Neural cell (in vitro differentiated cells): ENCODE measurements at regions not wholly inside any gene's neighbourhood (a gene's known extent, or its start where the extent isn't known, plus 50 kb on each side); places are given as distances from the start of the nearest gene placed in this dataset.

Source experiments
- H2AFZ ChIP-seq: fragments of 200-600, 300-800 bp; sonication (generic), shearing (Covaris generic); 2 replicates; pipeline ENCODE4 v1.6.0; 2014; ENCODE audit warnings: low read depth, mild to moderate bottlenecking, antibody characterized with exemption, low read length, moderate library complexity
- H3F3A ChIP-seq: fragments of 200-600 bp; shearing (Covaris generic); 2 replicates; pipeline ENCODE4 v1.6.1; 2016; ENCODE audit warnings: mild to moderate bottlenecking, moderate library complexity, mixed read lengths, antibody characterized with exemption, low read length; ENCODE audit not compliant: insufficient read depth, poor library complexity, severe bottlenecking
- H3K27ac ChIP-seq: fragments of 200-600, 300-800 bp; sonication (generic), shearing (Covaris generic); 2 replicates; pipeline ENCODE4 v1.5.1; 2014; ENCODE audit warnings: mild to moderate bottlenecking, low read length, moderate library complexity
- H3K27me3 ChIP-seq: fragments of 300-800, 200-600 bp; sonication (generic), shearing (Covaris generic); 2 replicates; pipeline ENCODE4 v1.6.0; 2014; ENCODE audit warnings: mild to moderate bottlenecking, low read depth, low read length, moderate library complexity; ENCODE audit not compliant: insufficient read depth
- H3K36me3 ChIP-seq: fragments of 300-800, 200-600 bp; sonication (generic), shearing (Covaris generic); 2 replicates; pipeline ENCODE4 v1.5.1; 2014; ENCODE audit warnings: mild to moderate bottlenecking, antibody characterized with exemption, low read length, moderate library complexity; ENCODE audit not compliant: insufficient read depth
- H3K4me2 ChIP-seq: fragments of 300-800, 200-600 bp; sonication (generic), shearing (Covaris generic); 2 replicates; pipeline ENCODE4 v1.6.0; 2014; ENCODE audit warnings: mild to moderate bottlenecking, low read length
- H3K4me3 ChIP-seq: fragments of 300-800, 200-600 bp; sonication (generic), shearing (Covaris generic); 2 replicates; pipeline ENCODE4 v1.5.1; 2014; ENCODE audit warnings: mild to moderate bottlenecking, low read length, moderate library complexity
- H3K79me2 ChIP-seq: fragments of 200-600 bp; shearing (Covaris generic); replicated peaks from 2 replicates; pipeline ENCODE4 v1.6.0; 2014; ENCODE audit warnings: mild to moderate bottlenecking, low read length, moderate library complexity; ENCODE audit not compliant: insufficient read depth
- H3K9ac ChIP-seq: fragments of 300-800, 200-600 bp; sonication (generic), shearing (Covaris generic); 2 replicates; pipeline ENCODE4 v1.6.1; 2016; ENCODE audit warnings: mild to moderate bottlenecking, low read length, mixed read lengths
- H3K9me2 ChIP-seq: fragments of 200-600 bp; shearing (Covaris generic); 2 replicates; pipeline ENCODE4 v1.6.1; 2016; ENCODE audit warnings: mild to moderate bottlenecking, low read length, mixed read lengths; ENCODE audit not compliant: insufficient read depth
- H3K9me3 ChIP-seq: fragments of 200-600, 300-800 bp; sonication (generic), shearing (Covaris generic); 2 replicates; pipeline ENCODE4 v1.6.1; 2016; ENCODE audit warnings: mild to moderate bottlenecking, mixed run types, low read length, moderate library complexity, mixed read lengths
- H4K20me1 ChIP-seq: fragments of 200-600 bp; shearing (Covaris generic); 2 replicates; pipeline ENCODE4 v1.6.1; 2016; ENCODE audit warnings: mild to moderate bottlenecking, mixed run types; ENCODE audit not compliant: insufficient read depth
- CTCF ChIP-seq: fragments of 450-650 bp; IDR thresholded peaks from 2 replicates; pipeline ENCODE4 v1.5.1; 2014; ENCODE audit warnings: antibody characterized with exemption, mild to moderate bottlenecking, moderate library complexity; ENCODE audit not compliant: poor library complexity, severe bottlenecking
- EP300 ChIP-seq: fragments of 450-650 bp; conservative IDR thresholded peaks from 2 replicates; pipeline ENCODE4 v1.6.1; 2014; ENCODE audit warnings: antibody characterized with exemption, mild to moderate bottlenecking, moderate library complexity; ENCODE audit not compliant: poor library complexity, severe bottlenecking
- EZH2 ChIP-seq: fragments of 200-600, 300-800 bp; shearing (Covaris generic), sonication (generic); IDR thresholded peaks from 2 replicates; pipeline ENCODE4 v1.6.1; 2014; ENCODE audit warnings: antibody characterized with exemption, low read length, borderline replicate concordance, mild to moderate bottlenecking; ENCODE audit not compliant: insufficient read depth, poor library complexity, severe bottlenecking
- MXI1 ChIP-seq: fragments of 450-650 bp; conservative IDR thresholded peaks from 2 replicates; pipeline ENCODE4 v1.6.1; 2014; ENCODE audit warnings: antibody characterized with exemption, mild to moderate bottlenecking; ENCODE audit not compliant: poor library complexity, severe bottlenecking
- POLR2AphosphoS5 ChIP-seq: IDR thresholded peaks from 2 replicates; pipeline ENCODE4 v1.6.1; 2012
- RAD21 ChIP-seq: fragments of 450-650 bp; conservative IDR thresholded peaks from 2 replicates; pipeline ENCODE4 v1.6.1; 2014; ENCODE audit warnings: antibody characterized with exemption, mild to moderate bottlenecking, moderate library complexity
- REST ChIP-seq: IDR thresholded peaks from 2 replicates; pipeline ENCODE4 v1.6.1; 2012; ENCODE audit warnings: borderline replicate concordance
- SMC3 ChIP-seq: fragments of 450-650 bp; conservative IDR thresholded peaks from 2 replicates; pipeline ENCODE4 v1.6.1; 2014; ENCODE audit warnings: antibody characterized with exemption, mild to moderate bottlenecking, moderate library complexity; ENCODE audit not compliant: poor library complexity
- TAF1 ChIP-seq: IDR thresholded peaks from 2 replicates; pipeline ENCODE4 v1.6.1; 2012; ENCODE audit warnings: low read depth

GRCh38 chr3:31364711-31365110 lies 168.0 kb upstream of the STT3B start:
- H3K27me3 ChIP-seq = no peaks in the 10 kb centered on the region
- H3K4me2 ChIP-seq = no peak overlapping the region
- H3K9me3 ChIP-seq = no peaks in the 10 kb centered on the region
- no peaks in the 10 kb centered on the region for H3K9me2 ChIP-seq
- no peak for TF ChIP-seq POLR2AphosphoS5
- no peak for TF ChIP-seq EZH2
- TF ChIP-seq EP300 = no peak
- no peak for TF ChIP-seq REST
- TF ChIP-seq MXI1 = no peak
- no peak for TF ChIP-seq RAD21
- TF ChIP-seq CTCF = no peak
- no peak for TF ChIP-seq TAF1
- no peak for TF ChIP-seq SMC3
- no peak overlapping the region for H2AFZ ChIP-seq
- no peak overlapping the region for H3K9ac ChIP-seq
- no peak overlapping the region for H3K4me3 ChIP-seq
- no peak overlapping the region for H3K27ac ChIP-seq
- H3K79me2 ChIP-seq = no peaks in the 10 kb centered on the region
- H4K20me1 ChIP-seq = no peaks in the 10 kb centered on the region
- H3K36me3 ChIP-seq = no peaks in the 10 kb centered on the region
- H3F3A ChIP-seq = no peaks in the 10 kb centered on the region

DNA sequence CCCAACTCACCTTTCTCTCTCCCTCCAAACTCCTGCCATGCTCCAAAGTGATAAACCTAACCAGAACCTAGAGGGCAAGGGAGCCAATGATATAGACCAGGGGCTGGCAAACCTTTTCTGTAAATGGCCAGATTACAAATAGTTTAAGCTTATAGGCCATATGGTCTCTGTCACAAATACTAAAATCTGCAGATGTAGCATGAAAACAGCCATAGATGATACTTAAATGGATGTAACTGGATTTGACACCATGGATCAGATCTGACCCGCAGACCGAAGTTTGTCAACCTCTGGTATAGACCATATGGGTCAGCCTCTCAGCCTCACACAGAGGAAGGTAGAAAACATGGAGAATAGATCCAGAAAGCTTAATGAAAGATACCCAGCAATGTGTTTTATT lies 165.2 kb upstream of the STT3B start:
- Histone ChIP-seq H3K9me2 (no peaks in the 10 kb centered on the region), H2AFZ (no peak overlapping the region), H4K20me1 (no peaks in the 10 kb centered on the region), H3K27me3 (no peaks in the 10 kb centered on the region), H3K9me3 (no peaks in the 10 kb centered on the region), H3K27ac (no peak overlapping the region), H3K4me2 (no peak overlapping the region), H3K4me3 (no peak overlapping the region), H3K36me3 (no peaks in the 10 kb centered on the region), H3F3A (no peaks in the 10 kb centered on the region), H3K79me2 (no peaks in the 10 kb centered on the region), H3K9ac (no peak overlapping the region)
- no peak for TF ChIP-seq REST
- no peak for TF ChIP-seq RAD21
- TF ChIP-seq SMC3 = no peak
- TF ChIP-seq EZH2 = no peak
- TF ChIP-seq POLR2AphosphoS5 = no peak
- TF ChIP-seq TAF1 = no peak
- no peak for TF ChIP-seq EP300
- no peak for TF ChIP-seq CTCF
- no peak for TF ChIP-seq MXI1
